T-helper 17 cell (primary cell): ENCODE measurements at regions not wholly inside any gene's neighbourhood (a gene's known extent, or its start where the extent isn't known, plus 50 kb on each side); places are given as distances from the start of the nearest gene placed in this dataset.

Source experiments
- ATAC-seq: fragments of 150-1000 bp; cut with Tn5 transposase; 2 replicates; pipeline ENCODE4 v1.10.0; 2021; ENCODE audit warnings: mild to moderate bottlenecking, moderate library complexity
- DNase-seq, 3 donors: peaks; one replicate each; pipeline versions ENCODE4 v3.0.0 to v3.0.0-alpha.2; 2020 to 2021
- H3K9me3 ChIP-seq: one replicate; pipeline ENCODE4 v1.7.0; 2013; ENCODE audit warnings: low read length, mild to moderate bottlenecking; ENCODE audit not compliant: control insufficient read depth, poor library complexity, severe bottlenecking
- H3K27ac Mint-ChIP-seq: one replicate; pipeline ENCODE4 v1.8.0; 2022; ENCODE audit warnings: mild to moderate bottlenecking, moderate library complexity, mixed read lengths
- H3K27me3 Mint-ChIP-seq: one replicate; pipeline ENCODE4 v1.8.0; 2022; ENCODE audit warnings: mixed read lengths
- H3K36me3 Mint-ChIP-seq: one replicate; pipeline ENCODE4 v1.8.0; 2022; ENCODE audit warnings: low read depth, mixed read lengths
- H3K4me1 Mint-ChIP-seq: one replicate; pipeline ENCODE4 v1.8.0; 2022; ENCODE audit warnings: mild to moderate bottlenecking, mixed read lengths
- H3K4me3 Mint-ChIP-seq: one replicate; pipeline ENCODE4 v1.8.0; 2022; ENCODE audit warnings: mild to moderate bottlenecking, moderate library complexity, mixed read lengths

- Mint-ChIP-seq H3K4me3 (no peak overlapping the region), H3K27ac (no peak overlapping the region), H3K4me1 (no peaks in the 10 kb centered on the region), H3K36me3 (no peaks in the 10 kb centered on the region), H3K27me3 (no peaks in the 10 kb centered on the region)
- ATAC-seq (no peak), DNase-seq (no peak)
- no peaks in the 10 kb centered on the region for H3K9me3 ChIP-seq
Measured at GRCh38 chr13:105463011-105463501, 1072.4 kb downstream of the EFNB2 start.

DNA sequence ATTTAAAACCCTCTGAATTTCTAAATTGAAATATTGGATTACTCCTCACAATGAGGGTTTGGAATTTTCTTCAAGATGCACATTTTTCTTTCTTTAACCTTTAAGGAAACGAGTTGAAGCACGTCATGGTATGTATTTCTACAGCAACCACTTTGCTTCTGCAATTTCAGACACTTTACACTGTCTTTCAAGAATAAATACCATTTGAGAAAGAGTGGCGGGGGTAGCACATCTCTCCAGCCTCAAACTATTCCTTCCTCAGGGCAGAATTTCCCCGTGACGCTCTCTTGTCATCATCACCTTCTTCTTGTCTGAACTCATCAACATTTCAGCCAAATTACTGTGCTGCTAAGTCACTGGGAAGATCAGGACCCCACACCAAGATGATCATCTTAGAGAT, 1073.4 kb downstream of the EFNB2 start:
- no peaks in the 10 kb centered on the region for H3K36me3 Mint-ChIP-seq
- H3K27me3 Mint-ChIP-seq: no peaks in the 10 kb centered on the region
- H3K4me1 Mint-ChIP-seq: no peaks in the 10 kb centered on the region
- no peak for DNase-seq
- no peak for ATAC-seq
- no peak overlapping the region for H3K4me3 Mint-ChIP-seq
- H3K9me3 ChIP-seq: no peaks in the 10 kb centered on the region
- no peak overlapping the region for H3K27ac Mint-ChIP-seq

- Mint-ChIP-seq H3K27ac (no peak overlapping the region), H3K36me3 (no peaks in the 10 kb centered on the region), H3K27me3 (no peaks in the 10 kb centered on the region), H3K4me1 (no peaks in the 10 kb centered on the region), H3K4me3 (no peak overlapping the region)
- ATAC-seq (no peak), DNase-seq (no peak)
- H3K9me3 ChIP-seq: no peaks in the 10 kb centered on the region
Measured at GRCh38 chr13:105452895-105453294, 1082.6 kb downstream of the EFNB2 start.

DNA sequence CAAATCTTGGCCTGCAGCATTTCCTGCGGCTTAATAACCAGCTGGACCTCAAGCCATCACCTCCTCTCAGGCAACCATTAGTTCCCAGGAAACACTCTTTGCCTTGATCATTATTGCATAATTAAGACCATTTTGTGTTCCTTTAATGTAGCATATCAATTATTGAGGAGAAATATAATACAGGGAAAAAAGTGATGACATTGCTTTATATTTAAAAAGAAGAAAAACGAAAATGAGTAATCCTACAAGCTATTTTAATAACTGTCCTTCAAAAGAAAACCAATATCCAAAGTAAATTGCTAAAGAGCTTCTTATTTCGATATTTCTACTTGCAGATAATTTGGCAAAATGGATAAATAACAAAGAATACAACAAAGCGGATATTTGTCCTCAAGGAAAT, 1084.7 kb downstream of the EFNB2 start:
- Mint-ChIP-seq H3K4me1 (peaks cover 2% of the 10 kb centered on the region), H3K36me3 (no peaks in the 10 kb centered on the region), H3K27me3 (no peaks in the 10 kb centered on the region), H3K4me3 (no peak overlapping the region), H3K27ac (no peak overlapping the region)
- ATAC-seq (no peak), DNase-seq (no peak)
- H3K9me3 ChIP-seq: no peaks in the 10 kb centered on the region

DNA sequence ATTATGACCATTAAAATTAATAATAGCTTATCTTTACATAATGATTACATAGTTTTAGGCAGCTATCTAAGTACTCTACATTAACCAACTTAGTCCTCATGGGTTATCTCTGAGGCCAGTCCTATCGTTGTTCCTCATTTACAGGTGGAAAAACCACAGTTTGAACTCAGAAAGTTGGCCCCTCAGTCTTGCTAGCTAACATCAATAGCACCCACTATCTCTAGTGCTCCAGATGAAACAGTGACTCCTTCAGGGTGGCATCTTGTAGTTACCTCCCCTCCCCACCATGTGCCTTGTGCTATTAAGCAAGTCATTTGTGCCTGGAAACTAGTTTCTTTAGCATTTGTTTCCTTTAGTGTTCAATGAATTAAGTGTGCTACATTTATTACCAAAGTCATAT, 1086.7 kb downstream of the EFNB2 start:
- Mint-ChIP-seq H3K27me3 (no peaks in the 10 kb centered on the region), H3K4me1 (peaks cover 5% of the 10 kb centered on the region), H3K27ac (no peak overlapping the region), H3K4me3 (no peak overlapping the region), H3K36me3 (no peaks in the 10 kb centered on the region)
- H3K9me3 ChIP-seq: no peaks in the 10 kb centered on the region
- ATAC-seq (no peak), DNase-seq (no peak)

- Mint-ChIP-seq H3K4me3 (no peak overlapping the region), H3K27ac (no peak overlapping the region), H3K36me3 (no peaks in the 10 kb centered on the region), H3K4me1 (peaks cover 5% of the 10 kb centered on the region), H3K27me3 (no peaks in the 10 kb centered on the region)
- ATAC-seq (no peak), DNase-seq (no peak)
- H3K9me3 ChIP-seq: no peaks in the 10 kb centered on the region
Measured at GRCh38 chr13:105446197-105446596, 1089.3 kb downstream of the EFNB2 start.

DNA sequence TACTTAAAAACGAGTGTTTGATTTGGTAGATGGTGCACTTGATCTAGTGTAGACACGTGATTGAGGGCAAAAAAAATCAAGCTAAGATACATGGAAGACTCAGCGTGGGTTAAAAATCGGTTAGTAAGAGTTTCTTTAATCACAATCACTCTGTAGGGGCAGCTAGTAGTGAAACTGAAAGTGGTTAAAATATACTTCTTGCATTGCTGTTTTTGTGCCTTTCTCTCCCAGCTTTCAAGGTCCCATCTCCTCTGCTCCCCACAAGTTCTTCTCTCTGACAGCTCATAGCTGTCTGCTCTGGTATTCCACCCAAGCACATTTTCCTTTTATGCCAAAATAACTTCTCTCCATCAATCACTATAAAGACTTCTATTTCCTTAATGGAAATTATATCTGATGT, 1089.7 kb downstream of the EFNB2 start:
- Mint-ChIP-seq H3K4me3 (no peak overlapping the region), H3K36me3 (no peaks in the 10 kb centered on the region), H3K27me3 (no peaks in the 10 kb centered on the region), H3K27ac (no peak overlapping the region), H3K4me1 (peaks cover 5% of the 10 kb centered on the region)
- H3K9me3 ChIP-seq: no peaks in the 10 kb centered on the region
- ATAC-seq (no peak), DNase-seq (no peak)

DNA sequence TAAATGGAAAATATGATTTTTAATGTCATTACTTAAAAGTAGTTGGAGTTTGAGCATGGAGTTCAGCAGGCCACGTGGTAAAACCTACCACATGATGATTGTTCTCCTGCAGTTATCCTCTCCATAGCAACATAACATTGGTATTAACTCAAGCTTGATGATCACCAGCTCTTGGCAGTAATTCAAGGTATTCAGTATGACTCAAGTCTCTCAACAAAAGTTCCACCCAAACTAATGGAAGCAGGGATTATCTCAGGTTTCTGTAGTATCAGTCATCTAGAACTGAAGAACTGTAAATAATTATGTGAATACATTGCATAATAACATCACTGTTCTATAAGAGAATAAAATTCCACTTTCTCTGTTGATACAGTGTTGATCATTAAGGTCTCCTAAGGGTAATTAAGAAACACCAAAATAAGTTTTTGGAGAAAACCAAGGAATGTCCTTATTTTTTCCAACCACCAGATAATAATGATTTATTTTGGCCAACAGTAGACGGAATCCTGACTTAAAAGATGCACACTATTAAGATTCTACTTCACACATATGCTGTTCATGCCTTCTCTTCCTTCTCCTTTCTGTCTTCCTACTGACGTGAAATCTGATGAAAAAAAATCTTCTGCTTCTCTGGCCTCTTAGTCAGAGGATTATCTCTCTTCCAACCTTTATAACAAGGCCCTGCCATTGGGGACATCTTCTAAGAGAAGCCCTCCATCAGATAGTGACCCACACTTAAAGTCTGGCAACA, 1092.3 kb downstream of the EFNB2 start:
- ATAC-seq: no peak
- H3K4me1 Mint-ChIP-seq: peaks cover 5% of the 10 kb centered on the region
- no peaks in the 10 kb centered on the region for H3K27me3 Mint-ChIP-seq
- no peak overlapping the region for H3K27ac Mint-ChIP-seq
- no peaks in the 10 kb centered on the region for H3K9me3 ChIP-seq
- no peak overlapping the region for H3K4me3 Mint-ChIP-seq
- DNase-seq: no peak
- H3K36me3 Mint-ChIP-seq: no peaks in the 10 kb centered on the region

DNA sequence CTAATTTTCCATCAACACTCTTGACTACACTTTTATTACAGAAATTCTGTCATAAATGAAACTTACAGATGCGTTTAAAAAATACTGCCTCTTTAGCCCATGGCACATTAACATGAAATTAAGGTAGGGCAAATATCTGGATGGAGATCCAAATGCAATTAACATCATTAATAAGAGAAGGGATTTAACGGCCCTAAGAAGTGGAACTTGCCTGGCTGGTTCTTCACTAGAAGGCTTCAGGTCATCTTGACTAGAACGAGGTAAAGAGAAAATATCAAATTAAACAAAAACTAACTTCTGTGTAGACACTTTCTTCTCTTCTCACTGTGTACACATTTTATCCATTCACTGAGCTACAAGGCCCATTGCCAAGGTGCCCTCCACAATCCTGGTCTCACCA, 1093.4 kb downstream of the EFNB2 start:
- no peaks in the 10 kb centered on the region for H3K36me3 Mint-ChIP-seq
- no peak for ATAC-seq
- H3K4me3 Mint-ChIP-seq: no peak overlapping the region
- no peaks in the 10 kb centered on the region for H3K9me3 ChIP-seq
- no peak for DNase-seq
- no peaks in the 10 kb centered on the region for H3K27me3 Mint-ChIP-seq
- peaks cover 5% of the 10 kb centered on the region for H3K4me1 Mint-ChIP-seq
- H3K27ac Mint-ChIP-seq: no peak overlapping the region

- H3K27ac Mint-ChIP-seq: no peak overlapping the region
- no peaks in the 10 kb centered on the region for H3K9me3 ChIP-seq
- H3K4me1 Mint-ChIP-seq: peaks cover 5% of the 10 kb centered on the region
Measured at GRCh38 chr13:105441051-105441750, 1094.3 kb downstream of the EFNB2 start.

GRCh38 chr13:105436943-105437342, 1098.5 kb downstream of the EFNB2 start:
- Mint-ChIP-seq H3K4me1 (peaks cover 2% of the 10 kb centered on the region), H3K4me3 (no peak overlapping the region), H3K27ac (no peak overlapping the region), H3K27me3 (peaks cover 4% of the 10 kb centered on the region), H3K36me3 (no peaks in the 10 kb centered on the region)
- DNase-seq (no peak), ATAC-seq (no peak)
- no peaks in the 10 kb centered on the region for H3K9me3 ChIP-seq

More at GRCh38 chr13:105441051-105441750, 1094.3 kb downstream of the EFNB2 start:
- Mint-ChIP-seq H3K27me3 (no peaks in the 10 kb centered on the region), H3K36me3 (no peaks in the 10 kb centered on the region), H3K4me3 (no peak overlapping the region)
- ATAC-seq (no peak), DNase-seq (no peak)

- ATAC-seq (no peak), DNase-seq (no peak)
- Mint-ChIP-seq H3K4me3 (no peak overlapping the region), H3K36me3 (no peaks in the 10 kb centered on the region), H3K27me3 (peaks cover 4% of the 10 kb centered on the region), H3K27ac (no peak overlapping the region), H3K4me1 (peaks cover 2% of the 10 kb centered on the region)
- H3K9me3 ChIP-seq: no peaks in the 10 kb centered on the region
Measured at GRCh38 chr13:105432438-105432837, 1103.0 kb downstream of the EFNB2 start.

- Mint-ChIP-seq H3K27ac (no peak overlapping the region), H3K36me3 (no peaks in the 10 kb centered on the region), H3K27me3 (no peaks in the 10 kb centered on the region), H3K4me1 (no peaks in the 10 kb centered on the region), H3K4me3 (no peak overlapping the region)
- no peaks in the 10 kb centered on the region for H3K9me3 ChIP-seq
- ATAC-seq (no peak), DNase-seq (no peak)
Measured at GRCh38 chr13:105428811-105429210, 1106.7 kb downstream of the EFNB2 start.

DNA sequence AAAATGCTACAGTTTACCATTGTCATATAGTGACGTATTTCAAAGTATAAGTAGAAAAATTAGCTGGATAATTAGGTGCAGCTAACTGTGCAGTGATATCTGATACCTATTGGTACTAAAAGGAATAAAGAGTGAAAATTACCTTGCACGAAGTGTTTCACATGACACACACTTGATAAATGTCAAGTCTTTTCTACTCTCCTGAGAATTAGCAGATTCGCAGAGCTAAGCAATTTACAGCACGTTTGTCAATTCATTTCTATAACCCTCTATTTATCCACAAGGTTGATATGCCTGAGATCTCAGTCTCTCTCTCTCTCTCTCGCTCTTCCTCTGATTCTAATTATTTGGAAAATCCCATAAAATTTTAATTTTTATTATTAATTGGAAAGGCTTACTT, 1109.0 kb downstream of the EFNB2 start:
- H3K9me3 ChIP-seq: no peaks in the 10 kb centered on the region
- Mint-ChIP-seq H3K4me1 (no peaks in the 10 kb centered on the region), H3K27ac (no peak overlapping the region), H3K36me3 (no peaks in the 10 kb centered on the region), H3K4me3 (no peak overlapping the region), H3K27me3 (no peaks in the 10 kb centered on the region)
- ATAC-seq (no peak), DNase-seq (no peak)
